Activated B cell treated with CpG ODN at 0.5 μM for 24 hours (primary cell): ENCODE measurements at regions not wholly inside any gene's neighbourhood (a gene's known extent, or its start where the extent isn't known, plus 50 kb on each side); places are given as distances from the start of the nearest gene placed in this dataset.

Experiments
- ATAC-seq: fragments of 200-7000 bp; cut with Tn5 transposase; one replicate; pipeline ENCODE4 v1.10.0; 2021; ENCODE audit warnings: low read depth, mild to moderate bottlenecking, moderate library complexity
- CTCF ChIA-PET: fragments of 350-600 bp; sonication (Branson Sonifier 250); formaldehyde crosslinking; loops from one replicate; lab custom pipeline; 2021; ENCODE audit warnings: antibody characterized with exemption; lab: Charles Lee
- POLR2A ChIA-PET: fragments of 350-600 bp; sonication (Branson Sonifier 250); formaldehyde crosslinking; loops from one replicate; lab custom pipeline; 2021; ENCODE audit warnings: antibody characterized with exemption; lab: Charles Lee
- DNase-seq: peaks from one replicate; pipeline ENCODE4 v3.0.0; 2022
- H3K27ac Mint-ChIP-seq: one replicate; pipeline ENCODE4 v1.8.0; 2020; ENCODE audit warnings: mixed read lengths
- H3K27me3 Mint-ChIP-seq: one replicate; pipeline ENCODE4 v1.8.0; 2021; ENCODE audit warnings: mixed read lengths
- H3K36me3 Mint-ChIP-seq: one replicate; pipeline ENCODE4 v1.8.0; 2021; ENCODE audit warnings: low read depth, mixed read lengths
- H3K4me1 Mint-ChIP-seq: one replicate; pipeline ENCODE4 v1.8.0; 2021; ENCODE audit warnings: mixed read lengths
- H3K4me3 Mint-ChIP-seq: one replicate; pipeline ENCODE4 v1.8.0; 2020; ENCODE audit warnings: mild to moderate bottlenecking, mixed read lengths
- H3K9me3 Mint-ChIP-seq: one replicate; pipeline ENCODE4 v1.8.0; 2020; ENCODE audit warnings: mixed read lengths
- CTCF ChIP-seq: fragments of 200-600 bp; IDR thresholded peaks from one replicate; pipeline ENCODE4 v1.8.0; 2022; ENCODE audit warnings: antibody characterized with exemption, mild to moderate bottlenecking
- intact Hi-C: fragments of 100-400 bp; cut with micrococcal nuclease; formaldehyde crosslinking; loops from one replicate; pipeline ENCODE4 v1.15.1; 2024

- CTCF ChIA-PET, result interaction anchor here (0.7 kb wide), 1 partner anchor 1050 kb away, joined by 5 read pairs; no protein-coding TSS in a partner anchor
- no peaks in the 10 kb centered on the region for H3K36me3 Mint-ChIP-seq
- no peak for TF ChIP-seq CTCF
- ATAC-seq (no peak), DNase-seq (no peak)
- no peak overlapping the region for H3K4me3 Mint-ChIP-seq
- no peak overlapping the region for H3K27ac Mint-ChIP-seq
- POLR2A ChIA-PET, result no interaction called here
- no peaks in the 10 kb centered on the region for H3K4me1 Mint-ChIP-seq
- H3K9me3 Mint-ChIP-seq, result peaks cover 8% of the 10 kb centered on the region
- no peaks in the 10 kb centered on the region for H3K27me3 Mint-ChIP-seq
- intact Hi-C loops, result no loop called here
These were observed 490.3 kb upstream of the KIRREL3 start for GRCh38 chr11:127490896-127491295.

- intact Hi-C loops, result no loop called here
- no peak overlapping the region for H3K4me3 Mint-ChIP-seq
- no peak overlapping the region for H3K27ac Mint-ChIP-seq
- TF ChIP-seq CTCF, result no peak
- POLR2A ChIA-PET, result no interaction called here
- H3K27me3 Mint-ChIP-seq, result no peaks in the 10 kb centered on the region
- no peaks in the 10 kb centered on the region for H3K36me3 Mint-ChIP-seq
- no peaks in the 10 kb centered on the region for H3K9me3 Mint-ChIP-seq
- H3K4me1 Mint-ChIP-seq, result no peaks in the 10 kb centered on the region
- DNase-seq, result no peak
- no peak for ATAC-seq
- CTCF ChIA-PET, result no interaction called here
These were observed 485.0 kb upstream of the KIRREL3 start for GRCh38 chr11:127485541-127485940.

GRCh38 chr11:127481391-127481790, 480.8 kb upstream of the KIRREL3 start:
- ChIA-PET CTCF (no interaction called here), POLR2A (no interaction called here)
- Mint-ChIP-seq H3K9me3 (no peaks in the 10 kb centered on the region), H3K27ac (no peak overlapping the region), H3K4me3 (no peak overlapping the region), H3K36me3 (no peaks in the 10 kb centered on the region), H3K27me3 (no peaks in the 10 kb centered on the region), H3K4me1 (no peaks in the 10 kb centered on the region)
- ATAC-seq, result no peak
- DNase-seq, result no peak
- intact Hi-C loops, result no loop called here
- no peak for TF ChIP-seq CTCF

GRCh38 chr11:127478826-127479225, 478.3 kb upstream of the KIRREL3 start:
- DNase-seq (no peak), ATAC-seq (no peak)
- no peaks in the 10 kb centered on the region for H3K27me3 Mint-ChIP-seq
- no peak overlapping the region for H3K4me3 Mint-ChIP-seq
- CTCF ChIA-PET, result no interaction called here
- no peak for TF ChIP-seq CTCF
- intact Hi-C loops, result no loop called here
- H3K4me1 Mint-ChIP-seq, result no peaks in the 10 kb centered on the region
- no peaks in the 10 kb centered on the region for H3K36me3 Mint-ChIP-seq
- POLR2A ChIA-PET, result no interaction called here
- no peaks in the 10 kb centered on the region for H3K9me3 Mint-ChIP-seq
- no peak overlapping the region for H3K27ac Mint-ChIP-seq

GRCh38 chr11:127474766-127475165, 474.2 kb upstream of the KIRREL3 start:
- DNase-seq (no peak), ATAC-seq (no peak)
- no peaks in the 10 kb centered on the region for H3K9me3 Mint-ChIP-seq
- no peak overlapping the region for H3K4me3 Mint-ChIP-seq
- H3K36me3 Mint-ChIP-seq, result no peaks in the 10 kb centered on the region
- H3K27me3 Mint-ChIP-seq, result no peaks in the 10 kb centered on the region
- intact Hi-C loops, result no loop called here
- H3K27ac Mint-ChIP-seq, result no peak overlapping the region
- TF ChIP-seq CTCF, result no peak
- ChIA-PET POLR2A (no interaction called here), CTCF (no interaction called here)
- H3K4me1 Mint-ChIP-seq, result no peaks in the 10 kb centered on the region
